PC-3 (cell line): ENCODE measurements at regions not wholly inside any gene's neighbourhood (a gene's known extent, or its start where the extent isn't known, plus 50 kb on each side); places are given as distances from the start of the nearest gene placed in this dataset.

Experiments used
- ATAC-seq: fragments of 200-7000 bp; cut with Tn5 transposase; 2 replicates; pipeline ENCODE4 v1.9.1; 2020; ENCODE audit warnings: mild to moderate bottlenecking, moderate library complexity
- BruUV-seq: library from RNA; stranded (reverse); fragments of 400-500 nt; replicated peaks from 2 replicates; lab custom pipeline; 2021; lab: Mats Ljungman, UMichigan
- CTCF ChIA-PET: fragments of 300-600 bp; sonication (Branson Sonifier 250); formaldehyde crosslinking; loops from one replicate; lab custom pipeline; 2022; ENCODE audit warnings: antibody characterized with exemption; lab: Charles Lee
- POLR2A ChIA-PET: fragments of 300-600 bp; sonication (Branson Sonifier 250); formaldehyde crosslinking; loops from one replicate; lab custom pipeline; 2022; ENCODE audit warnings: antibody characterized with exemption; ENCODE audit not compliant: unreplicated experiment; lab: Charles Lee
- DNase-seq: peaks from one replicate; pipeline ENCODE4 v3.0.0-alpha.2; 2015
- H2AFZ ChIP-seq: fragments of 300-600 bp; sonication (generic); 2 replicates; pipeline ENCODE4 v1.6.0; 2016; ENCODE audit warnings: antibody characterized with exemption, low read length
- H3F3A ChIP-seq: fragments of 300-600 bp; sonication (generic); one replicate; pipeline ENCODE4 v1.6.0; 2017; ENCODE audit warnings: antibody characterized with exemption, low read length, control low read depth, mild to moderate bottlenecking; ENCODE audit not compliant: unreplicated experiment
- H3K27ac ChIP-seq: fragments of 300-600 bp; sonication (generic); 2 replicates; pipeline ENCODE4 v1.5.1; 2016; ENCODE audit warnings: mild to moderate bottlenecking, low read length
- H3K27me3 ChIP-seq: fragments of 300-600 bp; sonication (generic); 2 replicates; pipeline ENCODE4 v1.6.1; 2016; ENCODE audit warnings: low read length, mixed read lengths
- H3K36me3 ChIP-seq: fragments of 300-600 bp; sonication (generic); 2 replicates; pipeline ENCODE4 v1.6.1; 2016; ENCODE audit warnings: low read depth, mixed run types, low read length, mixed read lengths
- H3K4me1 ChIP-seq: fragments of 300-600 bp; sonication (generic); 2 replicates; pipeline ENCODE4 v1.5.1; 2016; ENCODE audit warnings: low read length; ENCODE audit not compliant: insufficient read depth
- H3K4me2 ChIP-seq: fragments of 300-600 bp; sonication (generic); 2 replicates; pipeline ENCODE4 v1.6.0; 2016; ENCODE audit warnings: low read length
- H3K4me3 ChIP-seq: fragments of 300-600 bp; sonication (generic); 2 replicates; pipeline ENCODE4 v1.5.1; 2016; ENCODE audit warnings: mild to moderate bottlenecking, low read length, mixed read lengths
- H3K79me2 ChIP-seq: fragments of 300-600 bp; sonication (generic); 2 replicates; pipeline ENCODE4 v1.6.1; 2017; ENCODE audit warnings: low read length, mixed read lengths
- H3K9ac ChIP-seq: fragments of 300-600 bp; sonication (generic); 2 replicates; pipeline ENCODE4 v1.6.0; 2016; ENCODE audit warnings: mild to moderate bottlenecking, low read length
- H3K9me2 ChIP-seq: fragments of 300-600 bp; sonication (generic); replicated peaks from 2 replicates; pipeline ENCODE4 v1.6.1; 2016; ENCODE audit warnings: mixed run types, low read length, mixed read lengths
- H3K9me3 ChIP-seq: fragments of 300-600 bp; sonication (generic); 2 replicates; pipeline ENCODE4 v1.6.1; 2016; ENCODE audit warnings: low read length, mixed read lengths
- H4K20me1 ChIP-seq: fragments of 300-600 bp; sonication (generic); 2 replicates; pipeline ENCODE4 v1.6.1; 2016; ENCODE audit warnings: low read length, mixed read lengths
- CTCF ChIP-seq: fragments of 300-600 bp; sonication (generic); conservative IDR thresholded peaks from 2 replicates; pipeline ENCODE4 v1.5.1; 2017; ENCODE audit warnings: antibody characterized with exemption, low read depth, mild to moderate bottlenecking, low read length
- EZH2 ChIP-seq: fragments of 300-600 bp; sonication (generic); IDR thresholded peaks from one replicate; pipeline ENCODE4 v1.6.1; 2017; ENCODE audit warnings: antibody characterized with exemption, mild to moderate bottlenecking, low read length; ENCODE audit not compliant: unreplicated experiment
- EZH2phosphoT487 ChIP-seq: fragments of 300-600 bp; sonication (generic); IDR thresholded peaks from 2 replicates; pipeline ENCODE4 v1.6.1; 2018; ENCODE audit warnings: mild to moderate bottlenecking, antibody characterized with exemption, low read length, borderline replicate concordance
- intact Hi-C: fragments of 100-400 bp; cut with micrococcal nuclease; formaldehyde crosslinking; loops from 2 replicates; pipeline ENCODE4 v1.9.0; 2023

DNA sequence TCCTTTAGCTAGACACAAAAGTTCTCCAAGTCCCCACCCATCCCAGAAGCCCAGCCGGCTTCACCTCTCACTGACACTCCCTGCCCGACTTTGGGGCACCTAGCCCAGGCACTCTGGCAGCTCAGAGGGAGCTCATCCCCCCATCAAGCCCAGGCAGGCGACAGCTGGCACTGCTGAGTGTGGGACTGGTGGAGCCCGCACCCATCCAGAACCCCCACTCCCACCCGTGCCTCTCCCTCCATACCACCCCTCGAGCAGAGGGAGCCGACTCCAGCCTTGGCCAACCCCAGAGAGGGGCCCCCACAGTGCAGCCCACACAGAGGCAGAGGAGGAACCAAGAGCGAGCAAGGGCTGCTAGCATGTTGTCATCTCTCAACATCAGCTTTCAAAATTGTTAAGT is 658.6 kb downstream of the AMY1C start:
- H3K4me3 ChIP-seq: no peak overlapping the region
- intact Hi-C loops: no loop called here
- TF ChIP-seq EZH2phosphoT487 (no peak), EZH2 (no peak), CTCF (no peak)
- H3F3A ChIP-seq: no peaks in the 10 kb centered on the region
- H3K27me3 ChIP-seq: 0 out of 2 replicates have a peak, but pooled peaks cover 3% of the 10 kb centered on the region
- H3K9ac ChIP-seq: no peak overlapping the region
- no peaks in the 10 kb centered on the region for H3K79me2 ChIP-seq
- ATAC-seq: no peak
- H4K20me1 ChIP-seq: no peaks in the 10 kb centered on the region
- DNase-seq: no peak
- no peaks in the 10 kb centered on the region for H3K36me3 ChIP-seq
- POLR2A ChIA-PET: no interaction called here
- H3K27ac ChIP-seq: no peak overlapping the region
- H3K9me2 ChIP-seq: no peaks in the 10 kb centered on the region
- no peak overlapping the region for H2AFZ ChIP-seq
- no TSS peak for BruUV-seq
- CTCF ChIA-PET: no interaction called here
- no peak overlapping the region for H3K4me2 ChIP-seq
- no peaks in the 10 kb centered on the region for H3K4me1 ChIP-seq
- H3K9me3 ChIP-seq: no peaks in the 10 kb centered on the region

DNA sequence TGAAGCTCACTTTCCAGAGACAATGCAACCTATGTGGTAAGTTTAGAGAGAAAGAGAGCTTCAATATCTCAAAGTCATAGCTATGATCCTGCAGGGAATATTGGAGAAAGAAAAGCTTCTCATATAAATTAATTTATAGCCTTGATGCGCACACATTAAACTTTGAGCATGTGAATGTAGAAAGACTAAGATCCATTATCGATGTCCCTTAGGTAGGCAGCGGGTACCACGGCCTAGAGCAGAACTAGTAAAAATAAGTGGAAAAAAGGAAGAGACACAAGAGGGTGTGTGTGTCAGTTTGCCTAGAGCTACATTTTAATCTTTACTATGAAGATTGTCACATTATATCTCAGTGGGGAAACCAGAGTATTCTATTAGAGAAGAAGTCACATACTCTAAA is 685.6 kb downstream of the AMY1C start:
- no peak for DNase-seq
- no peak overlapping the region for H3K27ac ChIP-seq
- H3F3A ChIP-seq: no peaks in the 10 kb centered on the region
- ChIA-PET CTCF (no interaction called here), POLR2A (no interaction called here)
- no peak overlapping the region for H3K4me3 ChIP-seq
- TF ChIP-seq CTCF (no peak), EZH2phosphoT487 (no peak), EZH2 (no peak)
- no peak overlapping the region for H3K4me2 ChIP-seq
- BruUV-seq: no TSS peak
- no peaks in the 10 kb centered on the region for H4K20me1 ChIP-seq
- no peak for ATAC-seq
- H3K79me2 ChIP-seq: no peaks in the 10 kb centered on the region
- no peaks in the 10 kb centered on the region for H3K36me3 ChIP-seq
- H3K9ac ChIP-seq: no peak overlapping the region
- no peaks in the 10 kb centered on the region for H3K4me1 ChIP-seq
- no peaks in the 10 kb centered on the region for H3K27me3 ChIP-seq
- no peaks in the 10 kb centered on the region for H3K9me3 ChIP-seq
- H3K9me2 ChIP-seq: no peaks in the 10 kb centered on the region
- H2AFZ ChIP-seq: no peak overlapping the region
- intact Hi-C loops: no loop called here

GRCh38 chr1:104440011-104440410 is 690.3 kb downstream of the AMY1C start:
- no peak for ATAC-seq
- TF ChIP-seq EZH2 (no peak), EZH2phosphoT487 (no peak), CTCF (no peak)

More at GRCh38 chr1:104440011-104440410, 690.3 kb downstream of the AMY1C start:
- no peak for DNase-seq
- Histone ChIP-seq H3K79me2 (no peaks in the 10 kb centered on the region), H3K4me3 (no peak overlapping the region), H3K27me3 (peaks cover 5% of the 10 kb centered on the region; the same call in 1 of the 2 replicates), H3F3A (no peaks in the 10 kb centered on the region), H3K9me2 (no peaks in the 10 kb centered on the region), H3K4me2 (no peak overlapping the region), H3K4me1 (no peaks in the 10 kb centered on the region), H3K9ac (no peak overlapping the region), H2AFZ (no peak overlapping the region), H3K36me3 (no peaks in the 10 kb centered on the region), H4K20me1 (no peaks in the 10 kb centered on the region), H3K27ac (no peak overlapping the region), H3K9me3 (no peaks in the 10 kb centered on the region)
- POLR2A ChIA-PET: interaction anchor here (0.7 kb wide), 1 partner anchor 26 kb away, joined by 5 read pairs; no protein-coding TSS in a partner anchor
- intact Hi-C loops: no loop called here
- no TSS peak for BruUV-seq
- CTCF ChIA-PET: no interaction called here
